ENCODE measurements at regions not wholly inside any gene's neighbourhood (a gene's known extent, or its start where the extent isn't known, plus 50 kb on each side); places are given as distances from the start of the nearest gene placed in this dataset.

DNA sequence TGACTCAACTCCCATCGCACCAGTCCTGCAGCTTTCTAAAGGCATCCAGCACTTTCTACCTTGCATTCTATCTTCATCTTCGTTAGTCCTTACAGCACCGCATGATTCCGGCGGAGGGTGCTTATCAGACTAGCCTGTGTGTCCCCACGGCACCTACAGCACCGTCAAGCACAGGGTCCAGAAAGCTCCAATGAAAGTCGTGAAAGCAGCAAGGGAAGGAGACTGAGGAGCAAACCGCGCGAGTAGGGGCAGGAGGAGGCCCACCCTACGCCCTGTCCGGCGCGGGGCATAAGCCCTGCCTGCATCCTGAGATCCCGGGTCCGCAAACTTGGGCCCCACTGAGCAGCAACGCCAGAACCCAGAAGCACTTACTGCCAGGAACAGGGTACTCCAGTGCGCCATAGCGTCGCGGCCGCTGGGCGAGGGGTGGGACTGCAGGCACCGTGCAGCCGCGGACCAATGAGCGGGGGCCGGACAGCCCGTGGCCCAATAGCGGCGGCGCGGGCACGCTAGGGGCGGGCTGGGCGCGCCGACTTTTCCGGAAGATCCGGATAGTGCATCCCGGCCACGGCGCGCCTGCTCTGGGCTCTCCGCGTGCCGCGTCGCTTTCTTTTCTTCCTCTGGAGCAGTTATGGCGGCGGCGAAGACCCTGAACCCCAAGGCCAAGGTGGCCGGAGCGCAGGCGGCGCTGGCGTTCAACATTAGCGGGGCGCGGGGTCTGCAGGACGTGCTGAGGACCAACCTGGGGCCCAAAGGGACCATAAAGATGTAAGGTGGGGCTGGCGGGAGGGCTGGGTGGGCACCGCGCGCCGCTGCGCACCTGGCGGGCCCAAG, 122.1 kb upstream of the VKORC1L1 start (continued):
- TF ChIP-seq ZNF614 (CRISPR knock-in tag; IDR thresholded peaks at IDR 0.05; ENCODE audit: borderline replicate concordance), result peak; percentile 80; the same call in 1 of the 2 replicates
- no peak for TF ChIP-seq JUND (CRISPR knock-in tag; IDR thresholded peaks at IDR 0.05)
- TF ChIP-seq XBP1 (CRISPR knock-in tag; IDR thresholded peaks at IDR 0.05), result no peak
- TF ChIP-seq ZNF468 (CRISPR knock-in tag; IDR thresholded peaks at IDR 0.05), result no peak
- TF ChIP-seq RBM22 (optimal IDR thresholded peaks at IDR 0.05; ENCODE audit: low read length), result no peak
- TF ChIP-seq, protein P1, sequence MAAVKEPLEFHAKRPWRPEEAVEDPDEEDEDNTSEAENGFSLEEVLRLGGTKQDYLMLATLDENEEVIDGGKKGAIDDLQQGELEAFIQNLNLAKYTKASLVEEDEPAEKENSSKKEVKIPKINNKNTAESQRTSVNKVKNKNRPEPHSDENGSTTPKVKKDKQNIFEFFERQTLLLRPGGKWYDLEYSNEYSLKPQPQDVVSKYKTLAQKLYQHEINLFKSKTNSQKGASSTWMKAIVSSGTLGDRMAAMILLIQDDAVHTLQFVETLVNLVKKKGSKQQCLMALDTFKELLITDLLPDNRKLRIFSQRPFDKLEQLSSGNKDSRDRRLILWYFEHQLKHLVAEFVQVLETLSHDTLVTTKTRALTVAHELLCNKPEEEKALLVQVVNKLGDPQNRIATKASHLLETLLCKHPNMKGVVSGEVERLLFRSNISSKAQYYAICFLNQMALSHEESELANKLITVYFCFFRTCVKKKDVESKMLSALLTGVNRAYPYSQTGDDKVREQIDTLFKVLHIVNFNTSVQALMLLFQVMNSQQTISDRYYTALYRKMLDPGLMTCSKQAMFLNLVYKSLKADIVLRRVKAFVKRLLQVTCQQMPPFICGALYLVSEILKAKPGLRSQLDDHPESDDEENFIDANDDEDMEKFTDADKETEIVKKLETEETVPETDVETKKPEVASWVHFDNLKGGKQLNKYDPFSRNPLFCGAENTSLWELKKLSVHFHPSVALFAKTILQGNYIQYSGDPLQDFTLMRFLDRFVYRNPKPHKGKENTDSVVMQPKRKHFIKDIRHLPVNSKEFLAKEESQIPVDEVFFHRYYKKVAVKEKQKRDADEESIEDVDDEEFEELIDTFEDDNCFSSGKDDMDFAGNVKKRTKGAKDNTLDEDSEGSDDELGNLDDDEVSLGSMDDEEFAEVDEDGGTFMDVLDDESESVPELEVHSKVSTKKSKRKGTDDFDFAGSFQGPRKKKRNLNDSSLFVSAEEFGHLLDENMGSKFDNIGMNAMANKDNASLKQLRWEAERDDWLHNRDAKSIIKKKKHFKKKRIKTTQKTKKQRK (IDR thresholded peaks at IDR 0.05; ENCODE audit: low read length), result no peak
- no peak for TF ChIP-seq SIX1 (CRISPR knock-in tag; IDR thresholded peaks at IDR 0.05; ENCODE audit: borderline replicate concordance)
- TF ChIP-seq SIN3B (IDR thresholded peaks at IDR 0.05; ENCODE audit: low read length), result no peak
- TF ChIP-seq FOXP1 (IDR thresholded peaks at IDR 0.05), result no peak
- TF ChIP-seq FOXP1 (CRISPR knock-in tag; IDR thresholded peaks at IDR 0.05), result no peak
- TF ChIP-seq SALL1 (CRISPR knock-in tag; IDR thresholded peaks at IDR 0.05), result peak; percentile 67
- TF ChIP-seq ZNF687 (CRISPR knock-in tag; IDR thresholded peaks at IDR 0.05), result peak; percentile 93
- no peak for TF ChIP-seq ZNF282 (IDR thresholded peaks at IDR 0.05; ENCODE audit: partially characterized antibody)
- TF ChIP-seq ZKSCAN1 (IDR thresholded peaks at IDR 0.05; ENCODE audit: low read length), result no peak
- peak; percentile 68; the same call in 1 of the 2 replicates for TF ChIP-seq KLF6 (CRISPR knock-in tag; IDR thresholded peaks at IDR 0.05)
- TF ChIP-seq PHF8 (CRISPR knock-in tag; IDR thresholded peaks at IDR 0.05), result peak; percentile 89
- peak; percentile 79 for TF ChIP-seq GABPA (IDR thresholded peaks at IDR 0.05; ENCODE audit: low read depth, low read length)
- peak; percentile 72 for TF ChIP-seq GABPA (CRISPR knock-in tag; IDR thresholded peaks at IDR 0.05; ENCODE audit: low read depth)
- peak; percentile 33; the same call in 1 of the 2 replicates for TF ChIP-seq NR2C2 (CRISPR knock-in tag; IDR thresholded peaks at IDR 0.05; ENCODE audit: borderline replicate concordance)
- no peak for TF ChIP-seq SMARCE1 (IDR thresholded peaks at IDR 0.05; ENCODE audit: borderline replicate concordance)
- TF ChIP-seq ZNF761 (CRISPR knock-in tag; conservative IDR thresholded peaks at IDR 0.05), result no peak
- TF ChIP-seq CEBPB (IDR thresholded peaks at IDR 0.05; ENCODE audit: borderline replicate concordance, low read depth, low read length), result no peak
- TF ChIP-seq ZMYM4 (CRISPR knock-in tag; IDR thresholded peaks at IDR 0.05), result peak; percentile 38; the same call in 1 of the 2 replicates
- no peak for TF ChIP-seq PCBP2 (optimal IDR thresholded peaks at IDR 0.05; ENCODE audit: low read depth, low read length, poor library complexity, severe bottlenecking)
- no peak for TF ChIP-seq STAG1 (CRISPR knock-in tag; IDR thresholded peaks at IDR 0.05)
- no peak for TF ChIP-seq SMAD9 (CRISPR knock-in tag; IDR thresholded peaks at IDR 0.05)
- TF ChIP-seq ZNF292 (CRISPR knock-in tag; IDR thresholded peaks at IDR 0.05; ENCODE audit: borderline replicate concordance, low read depth), result peak; percentile 83
